NCI-H2081 treated with DMSO at 0.1 percent for 48 hours (cell line): ENCODE measurements at regions not wholly inside any gene's neighbourhood (a gene's known extent, or its start where the extent isn't known, plus 50 kb on each side); places are given as distances from the start of the nearest gene placed in this dataset.

Experiments used
- DNase-seq: peaks from one replicate; lab custom pipeline; 2025; lab: John Stamatoyannopoulos, UW

GRCh38 chr3:158970006-158970405, 168.2 kb downstream of the MFSD1 start:
- DNase-seq: no peak

GRCh38 chr3:158974904-158975303, 173.1 kb downstream of the MFSD1 start:
- DNase-seq: no peak

- no peak for DNase-seq
These were observed 175.1 kb downstream of the MFSD1 start for GRCh38 chr3:158976966-158977365.

- no peak for DNase-seq
These were observed 175.6 kb downstream of the MFSD1 start for GRCh38 chr3:158977497-158977896.

- DNase-seq: no peak
These were observed 181.6 kb downstream of the MFSD1 start for GRCh38 chr3:158983216-158984099.

GRCh38 chr3:158991146-158991705, 189.4 kb downstream of the MFSD1 start:
- no peak for DNase-seq

- no peak for DNase-seq
These were observed 190.6 kb downstream of the MFSD1 start for GRCh38 chr3:158992463-158992862.

GRCh38 chr3:158994386-158994785, 192.5 kb downstream of the MFSD1 start:
- DNase-seq: no peak

GRCh38 chr3:159001711-159002110, 199.9 kb downstream of the MFSD1 start:
- DNase-seq: no peak

GRCh38 chr3:159005137-159005536, 203.3 kb downstream of the MFSD1 start:
- DNase-seq: no peak

GRCh38 chr3:159007331-159007730, 205.5 kb downstream of the MFSD1 start:
- no peak for DNase-seq

- DNase-seq: no peak
These were observed 206.5 kb downstream of the MFSD1 start for GRCh38 chr3:159008401-159008800.

- no peak for DNase-seq
These were observed 216.5 kb downstream of the MFSD1 start for GRCh38 chr3:159018341-159018740.

GRCh38 chr3:159025733-159026132, 223.9 kb downstream of the MFSD1 start:
- DNase-seq: no peak

- DNase-seq: no peak
These were observed 224.7 kb downstream of the MFSD1 start for GRCh38 chr3:159026510-159026909.

GRCh38 chr3:159028706-159029105, 226.9 kb downstream of the MFSD1 start:
- DNase-seq: no peak

GRCh38 chr3:159029306-159030026, 227.6 kb downstream of the MFSD1 start:
- no peak for DNase-seq

GRCh38 chr3:159030138-159030670, 228.3 kb downstream of the MFSD1 start:
- DNase-seq: peak; percentile 96

GRCh38 chr3:159030886-159031679, 229.2 kb downstream of the MFSD1 start:
- DNase-seq: no peak

- no peak for DNase-seq
These were observed 230.5 kb downstream of the MFSD1 start for GRCh38 chr3:159032311-159032710.

- DNase-seq: no peak
These were observed 236.6 kb downstream of the MFSD1 start for GRCh38 chr3:159038405-159038804.

- no peak for DNase-seq
These were observed 237.4 kb downstream of the MFSD1 start for GRCh38 chr3:159039286-159039685.
